HG03097 (cell line): ENCODE measurements at regions not wholly inside any gene's neighbourhood (a gene's known extent, or its start where the extent isn't known, plus 50 kb on each side); places are given as distances from the start of the nearest gene placed in this dataset.
"Not testable (repeated sequence)": the region's sequence is repeated elsewhere in the genome, so short reads cannot be mapped to it uniquely, and the experiment has no call there.

ENCODE experiments used
- ATAC-seq: cut with Tn5 transposase; IDR thresholded peaks from one replicate; pipeline ENCODE4 v1.9.1; 2021; ENCODE audit not compliant: unreplicated experiment, low FRiP score

GRCh38 chr16:88298181-88298832 lies 84.5 kb upstream of the ZNF469 start:
- no peak for ATAC-seq

- no peak for ATAC-seq
Measured at GRCh38 chr16:88298833-88299745, 83.7 kb upstream of the ZNF469 start.

GRCh38 chr16:88299751-88300462 lies 82.9 kb upstream of the ZNF469 start:
- no peak for ATAC-seq

- ATAC-seq, result no peak
Measured at GRCh38 chr16:88300463-88300835, 82.3 kb upstream of the ZNF469 start.

- ATAC-seq, result no peak
Measured at GRCh38 chr16:88301431-88301830, 81.3 kb upstream of the ZNF469 start.

- ATAC-seq, result no peak
Measured at GRCh38 chr16:88301886-88302285, 80.9 kb upstream of the ZNF469 start.

GRCh38 chr16:88302666-88303065 lies 80.1 kb upstream of the ZNF469 start:
- no peak for ATAC-seq

GRCh38 chr16:88303405-88303804 lies 79.4 kb upstream of the ZNF469 start:
- ATAC-seq, result no peak

- ATAC-seq, result no peak
Measured at GRCh38 chr16:88303890-88304819, 78.6 kb upstream of the ZNF469 start.

- no peak for ATAC-seq
Measured at GRCh38 chr16:88305176-88305575, 77.6 kb upstream of the ZNF469 start.

GRCh38 chr16:88306411-88306810 lies 76.3 kb upstream of the ZNF469 start:
- no peak for ATAC-seq

- ATAC-seq, result no peak
Measured at GRCh38 chr16:88306860-88307545, 75.8 kb upstream of the ZNF469 start.

- ATAC-seq, result no peak
Measured at GRCh38 chr16:88308441-88309173, 74.2 kb upstream of the ZNF469 start.

- no peak for ATAC-seq
Measured at GRCh38 chr16:88309174-88309907, 73.4 kb upstream of the ZNF469 start.

GRCh38 chr16:88309908-88310265 lies 72.9 kb upstream of the ZNF469 start:
- ATAC-seq, result no peak

GRCh38 chr16:88310796-88311605 lies 71.8 kb upstream of the ZNF469 start:
- no peak for ATAC-seq

- ATAC-seq, result not testable (repeated sequence)
Measured at GRCh38 chr16:88311860-88312259, 70.9 kb upstream of the ZNF469 start.

GRCh38 chr16:88312732-88313131 lies 70.0 kb upstream of the ZNF469 start:
- ATAC-seq, result no peak
